ENCODE measurements at regions not wholly inside any gene's neighbourhood (a gene's known extent, or its start where the extent isn't known, plus 50 kb on each side); places are given as distances from the start of the nearest gene placed in this dataset.

- TF ChIP-seq EP300 (IDR thresholded peaks at IDR 0.05): no peak
- TF ChIP-seq CTCF (IDR thresholded peaks at IDR 0.05): no peak
- TF ChIP-seq POLR2A (IDR thresholded peaks at IDR 0.05): no peak
- TF ChIP-seq POLR2AphosphoS5 (IDR thresholded peaks at IDR 0.05): no peak
These were observed 472.8 kb upstream of the ADARB2 start for GRCh38 chr10:2210088-2210487.
